A549 (cell line): ENCODE measurements at regions not wholly inside any gene's neighbourhood (a gene's known extent, or its start where the extent isn't known, plus 50 kb on each side); places are given as distances from the start of the nearest gene placed in this dataset.

ENCODE experiments used
- CTCF ChIP-seq: fragments of >200 bp; sonication (Bioruptor Twin); formaldehyde crosslinking; IDR thresholded peaks from 3 replicates; pipeline ENCODE4 v1.5.1; 2016
- EP300 ChIP-seq, 2 experiments: fragments of >200 bp; sonication (Bioruptor Twin); formaldehyde crosslinking; IDR thresholded peaks; 2 replicates in 1 of 2; 3 replicates in 1 of 2; pipeline ENCODE4 v1.6.1; 2016 to 2017
- ESRRA ChIP-seq: fragments of 150-350 bp; IDR thresholded peaks from 2 replicates; pipeline ENCODE4 v1.6.1; 2014; ENCODE audit warnings: mild to moderate bottlenecking, low read length, borderline replicate concordance
- JUN ChIP-seq, 2 experiments: fragments of >200 bp; sonication (Bioruptor Twin); formaldehyde crosslinking; IDR thresholded peaks; 2 replicates in 1 of 2; 3 replicates in 1 of 2; pipeline ENCODE4 v1.6.1; 2016 to 2017
- MAX ChIP-seq: IDR thresholded peaks from 2 replicates; pipeline ENCODE4 v1.6.1; 2012
- PHF8 ChIP-seq: fragments of 200-600 bp; sonication (generic); IDR thresholded peaks from 2 replicates; pipeline ENCODE4 v1.6.1; 2016; ENCODE audit warnings: low read depth, mild to moderate bottlenecking, antibody characterized with exemption, moderate library complexity, borderline replicate concordance
- POLR2A ChIP-seq: IDR thresholded peaks from 2 replicates; pipeline ENCODE4 v1.6.1; 2012; ENCODE audit warnings: mild to moderate bottlenecking, low read length
- RAD21 ChIP-seq, 2 experiments: fragments of >200 bp in 1 of 2; sonication (Bioruptor Twin) in 1 of 2; formaldehyde crosslinking in 1 of 2; IDR thresholded peaks in 1 of 2; conservative IDR thresholded peaks in 1 of 2; 2 replicates in 1 of 2; 3 replicates in 1 of 2; pipeline ENCODE4 v1.6.1; 2012 to 2018; ENCODE audit warnings: inconsistent platforms in 1 of 2
- RARB ChIP-seq: fragments of 250-450 bp; sonication (Bioruptor Pico); IDR thresholded peaks from 2 replicates; pipeline ENCODE4 v1.8.0; 2021; ENCODE audit warnings: mild to moderate bottlenecking, moderate library complexity
- REST ChIP-seq: fragments of 200-600 bp; sonication (generic); IDR thresholded peaks from 2 replicates; pipeline ENCODE4 v1.6.1; 2016; ENCODE audit warnings: antibody characterized with exemption, mild to moderate bottlenecking, moderate library complexity

- TF ChIP-seq CTCF (no peak), ESRRA (no peak), RARB (CRISPR knock-in tag) (no peak), MAX (no peak), JUN (IDR thresholded peaks at IDR 0.05) (no peak), REST (no peak), EP300 (IDR thresholded peaks at IDR 0.05) (no peak), PHF8 (no peak), POLR2A (no peak), RAD21 (conservative IDR thresholded peaks at IDR 0.05 in 1 of 2, IDR thresholded peaks at IDR 0.05 in 1 of 2) (no peak)
Measured at GRCh38 chr2:221112744-221113143, 459.4 kb downstream of the EPHA4 start.
